Loucy (cell line): ENCODE measurements at regions not wholly inside any gene's neighbourhood (a gene's known extent, or its start where the extent isn't known, plus 50 kb on each side); places are given as distances from the start of the nearest gene placed in this dataset.

Experiments used
- CTCF ChIP-seq: fragments of 200-600 bp; sonication (generic); conservative IDR thresholded peaks from 2 replicates; pipeline ENCODE4 v1.5.1; 2014; ENCODE audit warnings: mild to moderate bottlenecking, antibody characterized with exemption, low read length
- EZH2phosphoT487 ChIP-seq: fragments of 200-600 bp; IDR thresholded peaks from 2 replicates; pipeline ENCODE4 v1.6.1; 2018; ENCODE audit warnings: antibody characterized with exemption, mild to moderate bottlenecking, moderate library complexity, borderline replicate concordance

- TF ChIP-seq CTCF (no peak), EZH2phosphoT487 (no peak)
These were observed 282.9 kb upstream of the WWC1 start for GRCh38 chr5:168008555-168008954.
